Keratinocyte (primary cell): ENCODE measurements at regions not wholly inside any gene's neighbourhood (a gene's known extent, or its start where the extent isn't known, plus 50 kb on each side); places are given as distances from the start of the nearest gene placed in this dataset.
"Not testable (repeated sequence)": the region's sequence is repeated elsewhere in the genome, so short reads cannot be mapped to it uniquely, and the experiment has no call there.

Experiments used
- DNase-seq: peaks from one replicate; pipeline ENCODE4 v3.0.0-alpha.2; 2011; ENCODE audit warnings: low read depth, missing footprints, low spot score
- FAIRE-seq: peaks from 2 replicates; lab custom pipeline; 2011; peaks lifted over from hg19 to GRCh38; lab: Jason Lieb, UNC
- H2AFZ ChIP-seq: 2 replicates; pipeline ENCODE4 v1.6.0; 2012; ENCODE audit warnings: low read length, control low read depth, inconsistent platforms; ENCODE audit not compliant: control insufficient read depth
- H3K27ac ChIP-seq: 2 replicates; pipeline ENCODE4 v1.5.1; 2011; ENCODE audit warnings: low read length; ENCODE audit not compliant: control insufficient read depth, insufficient read depth
- H3K27me3 ChIP-seq: 3 replicates; pipeline ENCODE4 v1.6.0; 2011; ENCODE audit warnings: low read length; ENCODE audit not compliant: control insufficient read depth, insufficient read depth; ENCODE audit errors: extremely low read depth
- H3K36me3 ChIP-seq, 2 experiments: 2 replicates in 1 of 2; 3 replicates in 1 of 2; pipeline ENCODE4 v1.5.1; 2011; ENCODE audit warnings: low read length in 2 of 2, mild to moderate bottlenecking in 1 of 2; ENCODE audit not compliant: control insufficient read depth in 2 of 2, insufficient read depth in 2 of 2; ENCODE audit errors: extremely low read depth in 1 of 2
- H3K4me1 ChIP-seq: 3 replicates; pipeline ENCODE4 v1.5.1; 2011; ENCODE audit warnings: low read length; ENCODE audit not compliant: control insufficient read depth, insufficient read depth; ENCODE audit errors: extremely low read depth
- H3K4me2 ChIP-seq: 3 replicates; pipeline ENCODE4 v1.6.0; 2011; ENCODE audit warnings: low read depth, low read length; ENCODE audit not compliant: control insufficient read depth, insufficient read depth; ENCODE audit errors: extremely low read depth
- H3K4me3 ChIP-seq, 3 experiments: fragments of 200-600 bp in 1 of 3; sonication (generic) in 1 of 3; 2 replicates in 2 of 3; 3 replicates in 1 of 3; pipeline ENCODE4 v1.5.1; 2011 to 2016; ENCODE audit warnings: low read length in 3 of 3, mild to moderate bottlenecking in 3 of 3, control low read depth in 2 of 3, inconsistent platforms in 1 of 3, low read depth in 1 of 3, mixed read lengths in 1 of 3, mixed run types in 1 of 3, moderate library complexity in 1 of 3; ENCODE audit not compliant: control insufficient read depth in 2 of 3, insufficient read depth in 2 of 3; ENCODE audit errors: extremely low read depth in 1 of 3
- H3K79me2 ChIP-seq: 2 replicates; pipeline ENCODE4 v1.6.0; 2012; ENCODE audit warnings: low read length; ENCODE audit not compliant: control insufficient read depth, insufficient read depth
- H3K9ac ChIP-seq: 3 replicates; pipeline ENCODE4 v1.6.0; 2011; ENCODE audit warnings: low read length; ENCODE audit not compliant: control insufficient read depth, insufficient read depth; ENCODE audit errors: extremely low read depth
- H3K9me1 ChIP-seq: 3 replicates; pipeline ENCODE4 v1.6.0; 2011; ENCODE audit warnings: low read length; ENCODE audit not compliant: control insufficient read depth, insufficient read depth; ENCODE audit errors: extremely low read depth
- H3K9me3 ChIP-seq: 2 replicates; pipeline ENCODE4 v1.5.1; 2012; ENCODE audit warnings: low read depth, low read length; ENCODE audit not compliant: control insufficient read depth
- H4K20me1 ChIP-seq: 3 replicates; pipeline ENCODE4 v1.6.0; 2011; ENCODE audit warnings: low read length; ENCODE audit not compliant: control insufficient read depth, insufficient read depth; ENCODE audit errors: extremely low read depth
- dilution Hi-C: fragments of 300-500 bp; cut with MboI; formaldehyde crosslinking; loops from one replicate; pipeline ENCODE4 v1.7.0; 2020; ENCODE audit warnings: low sequenced_read_pairs; ENCODE audit not compliant: extremely low pct_ligation_motif_present

GRCh38 chr15:84157857-84158256 is 77.7 kb upstream of the GOLGA6L4 start:
- H3K9ac ChIP-seq, dilution Hi-C loops, H3K27ac ChIP-seq, H3K4me3 ChIP-seq, H2AFZ ChIP-seq, H3K4me2 ChIP-seq, H3K79me2 ChIP-seq, H3K9me3 ChIP-seq, DNase-seq, H3K4me1 ChIP-seq, H3K27me3 ChIP-seq, H4K20me1 ChIP-seq, H3K36me3 ChIP-seq, H3K9me1 ChIP-seq, FAIRE-seq: not testable (repeated sequence)

- H3K27me3 ChIP-seq, H3K9me3 ChIP-seq, DNase-seq, H3K36me3 ChIP-seq, dilution Hi-C loops, H2AFZ ChIP-seq, H3K4me2 ChIP-seq, H3K9me1 ChIP-seq, H4K20me1 ChIP-seq, H3K27ac ChIP-seq, H3K4me3 ChIP-seq, H3K79me2 ChIP-seq, H3K9ac ChIP-seq, H3K4me1 ChIP-seq, FAIRE-seq: not testable (repeated sequence)
These were observed 76.0 kb upstream of the GOLGA6L4 start for GRCh38 chr15:84159346-84160269.

GRCh38 chr15:84164423-84165292 is 70.9 kb upstream of the GOLGA6L4 start:
- H2AFZ ChIP-seq, H3K27me3 ChIP-seq, H3K36me3 ChIP-seq, H3K27ac ChIP-seq, dilution Hi-C loops, H3K9me3 ChIP-seq, H3K9ac ChIP-seq, H3K9me1 ChIP-seq, FAIRE-seq, DNase-seq, H3K4me3 ChIP-seq, H3K4me2 ChIP-seq, H4K20me1 ChIP-seq, H3K4me1 ChIP-seq, H3K79me2 ChIP-seq: not testable (repeated sequence)

- H3K4me3 ChIP-seq, H3K4me1 ChIP-seq, H3K4me2 ChIP-seq, FAIRE-seq, H3K27ac ChIP-seq, H3K36me3 ChIP-seq, H3K9me3 ChIP-seq, H3K79me2 ChIP-seq, dilution Hi-C loops, H3K9ac ChIP-seq, H3K9me1 ChIP-seq, H2AFZ ChIP-seq, DNase-seq, H3K27me3 ChIP-seq, H4K20me1 ChIP-seq: not testable (repeated sequence)
These were observed 65.5 kb upstream of the GOLGA6L4 start for GRCh38 chr15:84170029-84170428.
